GM12878 (cell line): ENCODE measurements at regions not wholly inside any gene's neighbourhood (a gene's known extent, or its start where the extent isn't known, plus 50 kb on each side); places are given as distances from the start of the nearest gene placed in this dataset.

ENCODE experiments used
- ATAC-seq: fragments of 200-7000 bp; cut with Tn5 transposase; 3 replicates; pipeline ENCODE4 v1.9.1; 2020; ENCODE audit warnings: mild to moderate bottlenecking, moderate library complexity
- BruUV-seq: library from RNA; stranded (reverse); fragments of 400-500 nt; replicated peaks from 2 replicates; lab custom pipeline; 2021; lab: Mats Ljungman, UMichigan
- CTCF ChIA-PET: fragments of 300-600 bp; sonication (Branson Sonifier 250); formaldehyde crosslinking; extraction: SDS; loops from one replicate; lab custom pipeline; 2021; ENCODE audit warnings: inconsistent platforms; lab: Yijun Ruan, JAX
- POLR2A ChIA-PET: fragments of 350-600 bp; formaldehyde crosslinking; extraction: SDS; loops from one replicate; lab custom pipeline; 2021; ENCODE audit warnings: inconsistent platforms; lab: Charles Lee
- RAD21 ChIA-PET: fragments of 300-600 bp; sonication (Branson Sonifier 250); formaldehyde crosslinking; loops from one replicate; lab custom pipeline; 2023; ENCODE audit warnings: antibody characterized with exemption; ENCODE audit not compliant: unreplicated experiment; lab: Charles Lee
- SMC1A ChIA-PET: fragments of 300-600 bp; sonication (Branson Sonifier 250); formaldehyde crosslinking; loops from one replicate; lab custom pipeline; 2023; ENCODE audit not compliant: unreplicated experiment, uncharacterized antibody; lab: Charles Lee
- DNase-seq: peaks from one replicate; pipeline ENCODE4 v3.0.0-alpha.2; 2011; ENCODE audit warnings: low read depth, low spot score
- FAIRE-seq: peaks from 3 replicates; lab custom pipeline; 2011; peaks lifted over from hg19 to GRCh38; lab: Jason Lieb, UNC
- H2AFZ ChIP-seq: 2 replicates; pipeline ENCODE4 v1.6.0; 2011; ENCODE audit warnings: low read depth, low read length, control low read depth; ENCODE audit not compliant: control insufficient read depth
- H3K27ac ChIP-seq: 2 replicates; pipeline ENCODE4 v1.5.1; 2011; ENCODE audit warnings: control low read depth; ENCODE audit not compliant: control insufficient read depth, insufficient read depth
- H3K27me3 ChIP-seq, 2 experiments: replicated peaks in 1 of 2; 2 replicates each; pipeline versions ENCODE4 v1.6.0 to v1.6.1; 2011; ENCODE audit warnings: low read length in 1 of 2; ENCODE audit not compliant: control insufficient read depth in 2 of 2, insufficient read depth in 2 of 2
- H3K36me3 ChIP-seq, 2 experiments: 2 replicates each; pipeline ENCODE4 v1.5.1; 2011; ENCODE audit warnings: low read length in 1 of 2; ENCODE audit not compliant: control insufficient read depth in 2 of 2, insufficient read depth in 2 of 2
- H3K4me1 ChIP-seq: 2 replicates; pipeline ENCODE4 v1.6.1; 2011; ENCODE audit warnings: mild to moderate bottlenecking, low read length, moderate library complexity, mixed read lengths; ENCODE audit not compliant: control insufficient read depth, insufficient read depth
- H3K4me2 ChIP-seq: 2 replicates; pipeline ENCODE4 v1.6.0; 2011; ENCODE audit warnings: control low read depth; ENCODE audit not compliant: control insufficient read depth, insufficient read depth
- H3K4me3 ChIP-seq: fragments of 200-600 bp; sonication (generic); 2 replicates; pipeline ENCODE4 v1.5.1; 2016
- H3K79me2 ChIP-seq: 2 replicates; pipeline ENCODE4 v1.6.0; 2011; ENCODE audit warnings: low read length; ENCODE audit not compliant: control insufficient read depth, insufficient read depth
- H3K9ac ChIP-seq: 2 replicates; pipeline ENCODE4 v1.8.0; 2011; ENCODE audit warnings: low read length, control low read depth, mixed read lengths; ENCODE audit not compliant: control insufficient read depth, insufficient read depth
- H3K9me3 ChIP-seq: replicated peaks from 3 replicates; pipeline ENCODE4 v1.5.1; 2011; ENCODE audit warnings: mild to moderate bottlenecking, low read length; ENCODE audit not compliant: control insufficient read depth, insufficient read depth
- H4K20me1 ChIP-seq: 2 replicates; pipeline ENCODE4 v1.6.0; 2011; ENCODE audit not compliant: control insufficient read depth, insufficient read depth
- ASH2L ChIP-seq: fragments of 300-600, 200-600 bp; sonication (generic); IDR thresholded peaks from 2 replicates; pipeline ENCODE4 v1.6.1; 2017; ENCODE audit warnings: low read depth, mild to moderate bottlenecking, borderline replicate concordance
- BACH1 ChIP-seq: fragments of 450-650 bp; IDR thresholded peaks from 2 replicates; pipeline ENCODE4 v1.6.1; 2017; ENCODE audit warnings: mild to moderate bottlenecking, borderline replicate concordance
- BRCA1 ChIP-seq: IDR thresholded peaks from 2 replicates; pipeline ENCODE4 v1.6.1; 2011; ENCODE audit warnings: low read depth, low read length, improper control_type of control experiment
- CHD1 ChIP-seq: IDR thresholded peaks from 2 replicates; pipeline ENCODE4 v1.6.1; 2012; ENCODE audit warnings: low read depth, low read length, improper control_type of control experiment
- ETV6 ChIP-seq, 2 experiments: fragments of 450-650 bp in 1 of 2; IDR thresholded peaks in 1 of 2; conservative IDR thresholded peaks in 1 of 2; 2 replicates each; pipeline ENCODE4 v1.6.1; 2014; ENCODE audit warnings: antibody characterized with exemption in 1 of 2, borderline replicate concordance in 1 of 2, low read depth in 1 of 2, mild to moderate bottlenecking in 1 of 2, moderate library complexity in 1 of 2
- MTA2 ChIP-seq: fragments of 450-650 bp; IDR thresholded peaks from 2 replicates; pipeline ENCODE4 v1.6.1; 2016; ENCODE audit warnings: low read depth, mild to moderate bottlenecking, moderate library complexity
- NFXL1 ChIP-seq: fragments of 450-650 bp; IDR thresholded peaks from 2 replicates; pipeline ENCODE4 v1.6.1; 2017; ENCODE audit warnings: antibody characterized with exemption, mild to moderate bottlenecking, borderline replicate concordance
- NRF1 ChIP-seq: conservative IDR thresholded peaks from 2 replicates; pipeline ENCODE4 v1.6.1; 2011; ENCODE audit warnings: mild to moderate bottlenecking, low read depth, low read length, improper control_type of control experiment
- RB1 ChIP-seq: fragments of 450-650 bp; formaldehyde crosslinking; IDR thresholded peaks from 2 replicates; pipeline ENCODE4 v1.6.1; 2017; ENCODE audit warnings: mild to moderate bottlenecking, borderline replicate concordance
- RELA ChIP-seq: fragments of 450-650 bp; IDR thresholded peaks from 2 replicates; pipeline ENCODE4 v1.8.0; 2014; ENCODE audit warnings: borderline replicate concordance; ENCODE audit not compliant: partially characterized antibody
- STAT1 ChIP-seq: fragments of 450-650 bp; conservative IDR thresholded peaks from 2 replicates; pipeline ENCODE4 v1.6.1; 2014; ENCODE audit warnings: antibody characterized with exemption, mild to moderate bottlenecking
- TCF12 ChIP-seq: IDR thresholded peaks from 2 replicates; pipeline ENCODE4 v1.6.1; 2011; ENCODE audit warnings: low read depth, mild to moderate bottlenecking, low read length
- ZNF217 ChIP-seq: fragments of 450-650 bp; IDR thresholded peaks from 2 replicates; pipeline ENCODE4 v1.6.1; 2017; ENCODE audit warnings: antibody characterized with exemption, mild to moderate bottlenecking
- ZZZ3 ChIP-seq: IDR thresholded peaks from 2 replicates; pipeline ENCODE4 v1.6.1; 2011; ENCODE audit warnings: low read depth; ENCODE audit not compliant: control insufficient read depth, insufficient read length
- WGBS: methylation state at CpG from one replicate; pipeline ENCODE4 v1.1.6; 2016; ENCODE audit warnings: low lambda C conversion rate; ENCODE audit not compliant: insufficient replicate concordance, insufficient coverage; ENCODE audit errors: missing lambda C conversion rate; 5-methylcytosine and 5-hydroxymethylcytosine counted together
- in situ Hi-C: fragments of 300-500 bp; cut with MboI; formaldehyde crosslinking; loops from 9 replicates; pipeline ENCODE4 v1.14.3; 2018; ENCODE audit warnings: mixed read lengths
- intact Hi-C: fragments of 100-400 bp; cut with micrococcal nuclease; formaldehyde crosslinking; loops from one replicate; pipeline ENCODE4 v1.14.2; 2022; ENCODE audit not compliant: unreplicated experiment
- TF ChIP-seq, protein P1 (sequence below): IDR thresholded peaks from 2 replicates; pipeline ENCODE4 v1.6.1; 2012; ENCODE audit warnings: low read length, inconsistent platforms
- TF ChIP-seq, protein P2 (sequence below): fragments of 150-350 bp; IDR thresholded peaks from 2 replicates; pipeline ENCODE4 v1.6.1; 2014; ENCODE audit warnings: mild to moderate bottlenecking, low read depth, low read length
- TF ChIP-seq, protein P3 (sequence below): fragments of 450-650 bp; IDR thresholded peaks from 2 replicates; pipeline ENCODE4 v1.6.1; 2018; ENCODE audit warnings: borderline replicate concordance, mild to moderate bottlenecking; ENCODE audit not compliant: partially characterized antibody

GRCh38 chr6:4451718-4452117 is 316.3 kb upstream of the ECI2 start:
- no peak overlapping the region for H3K9ac ChIP-seq
- H4K20me1 ChIP-seq: no peaks in the 10 kb centered on the region
- H3K4me1 ChIP-seq: no peaks in the 10 kb centered on the region
- BruUV-seq: no TSS peak
- ATAC-seq (no peak), DNase-seq (no peak), FAIRE-seq (no peak)
- CTCF ChIA-PET: no interaction called here
- no peaks in the 10 kb centered on the region; the same call in 2 of the 3 replicates for H3K9me3 ChIP-seq
- no peak overlapping the region for H3K27ac ChIP-seq
- RAD21 ChIA-PET: no interaction called here
- TF ChIP-seq RB1: no peak
- TF ChIP-seq RELA: no peak
- no peak for TF ChIP-seq NRF1
- no peak for TF ChIP-seq ZZZ3
- TF ChIP-seq STAT1: no peak
- TF ChIP-seq, protein P1, sequence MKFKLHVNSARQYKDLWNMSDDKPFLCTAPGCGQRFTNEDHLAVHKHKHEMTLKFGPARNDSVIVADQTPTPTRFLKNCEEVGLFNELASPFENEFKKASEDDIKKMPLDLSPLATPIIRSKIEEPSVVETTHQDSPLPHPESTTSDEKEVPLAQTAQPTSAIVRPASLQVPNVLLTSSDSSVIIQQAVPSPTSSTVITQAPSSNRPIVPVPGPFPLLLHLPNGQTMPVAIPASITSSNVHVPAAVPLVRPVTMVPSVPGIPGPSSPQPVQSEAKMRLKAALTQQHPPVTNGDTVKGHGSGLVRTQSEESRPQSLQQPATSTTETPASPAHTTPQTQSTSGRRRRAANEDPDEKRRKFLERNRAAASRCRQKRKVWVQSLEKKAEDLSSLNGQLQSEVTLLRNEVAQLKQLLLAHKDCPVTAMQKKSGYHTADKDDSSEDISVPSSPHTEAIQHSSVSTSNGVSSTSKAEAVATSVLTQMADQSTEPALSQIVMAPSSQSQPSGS: no peak
- no peak for TF ChIP-seq MTA2
- no peak for TF ChIP-seq ETV6 (conservative IDR thresholded peaks at IDR 0.05 in 1 of 2, IDR thresholded peaks at IDR 0.05 in 1 of 2; ENCODE audit: borderline replicate concordance in 1 of 2, low read depth in 1 of 2)
- no peak for TF ChIP-seq ZNF217
- TF ChIP-seq BRCA1: no peak
- TF ChIP-seq ASH2L: no peak
- no peak for TF ChIP-seq CHD1
- no peak for TF ChIP-seq BACH1
- TF ChIP-seq, protein P2, sequence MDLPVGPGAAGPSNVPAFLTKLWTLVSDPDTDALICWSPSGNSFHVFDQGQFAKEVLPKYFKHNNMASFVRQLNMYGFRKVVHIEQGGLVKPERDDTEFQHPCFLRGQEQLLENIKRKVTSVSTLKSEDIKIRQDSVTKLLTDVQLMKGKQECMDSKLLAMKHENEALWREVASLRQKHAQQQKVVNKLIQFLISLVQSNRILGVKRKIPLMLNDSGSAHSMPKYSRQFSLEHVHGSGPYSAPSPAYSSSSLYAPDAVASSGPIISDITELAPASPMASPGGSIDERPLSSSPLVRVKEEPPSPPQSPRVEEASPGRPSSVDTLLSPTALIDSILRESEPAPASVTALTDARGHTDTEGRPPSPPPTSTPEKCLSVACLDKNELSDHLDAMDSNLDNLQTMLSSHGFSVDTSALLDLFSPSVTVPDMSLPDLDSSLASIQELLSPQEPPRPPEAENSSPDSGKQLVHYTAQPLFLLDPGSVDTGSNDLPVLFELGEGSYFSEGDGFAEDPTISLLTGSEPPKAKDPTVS: no peak
- no peak for TF ChIP-seq NFXL1
- TF ChIP-seq, protein P3, sequence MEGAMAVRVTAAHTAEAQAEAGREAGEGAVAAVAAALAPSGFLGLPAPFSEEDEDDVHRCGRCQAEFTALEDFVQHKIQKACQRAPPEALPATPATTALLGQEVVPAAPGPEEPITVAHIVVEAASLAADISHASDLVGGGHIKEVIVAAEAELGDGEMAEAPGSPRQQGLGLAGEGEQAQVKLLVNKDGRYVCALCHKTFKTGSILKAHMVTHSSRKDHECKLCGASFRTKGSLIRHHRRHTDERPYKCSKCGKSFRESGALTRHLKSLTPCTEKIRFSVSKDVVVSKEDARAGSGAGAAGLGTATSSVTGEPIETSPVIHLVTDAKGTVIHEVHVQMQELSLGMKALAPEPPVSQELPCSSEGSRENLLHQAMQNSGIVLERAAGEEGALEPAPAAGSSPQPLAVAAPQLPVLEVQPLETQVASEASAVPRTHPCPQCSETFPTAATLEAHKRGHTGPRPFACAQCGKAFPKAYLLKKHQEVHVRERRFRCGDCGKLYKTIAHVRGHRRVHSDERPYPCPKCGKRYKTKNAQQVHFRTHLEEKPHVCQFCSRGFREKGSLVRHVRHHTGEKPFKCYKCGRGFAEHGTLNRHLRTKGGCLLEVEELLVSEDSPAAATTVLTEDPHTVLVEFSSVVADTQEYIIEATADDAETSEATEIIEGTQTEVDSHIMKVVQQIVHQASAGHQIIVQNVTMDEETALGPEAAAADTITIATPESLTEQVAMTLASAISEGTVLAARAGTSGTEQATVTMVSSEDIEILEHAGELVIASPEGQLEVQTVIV: no peak
- no peak for TF ChIP-seq TCF12
- TF ChIP-seq, all 136 proteins: peak for 0
- H2AFZ ChIP-seq: no peak overlapping the region
- no peaks in the 10 kb centered on the region for H3K27me3 ChIP-seq
- in situ Hi-C loops: no loop called here
- H3K36me3 ChIP-seq: no peaks in the 10 kb centered on the region
- ChIA-PET SMC1A (no interaction called here), POLR2A (no interaction called here)
- WGBS: 38% methylated on average over 1 of the region's 1 CpG
- no peak overlapping the region for H3K4me2 ChIP-seq
- intact Hi-C loops: no loop called here
- no peak overlapping the region for H3K4me3 ChIP-seq
- no peaks in the 10 kb centered on the region for H3K79me2 ChIP-seq
